ENCODE measurements at regions not wholly inside any gene's neighbourhood (a gene's known extent, or its start where the extent isn't known, plus 50 kb on each side); places are given as distances from the start of the nearest gene placed in this dataset.

- Histone ChIP-seq H3K4me1 (ENCODE audit: low read length) (no peaks in the 10 kb centered on the region), H3F3A (ENCODE audit: insufficient read depth, low read length) (no peaks in the 10 kb centered on the region), H3K9me3 (replicated peaks; ENCODE audit: insufficient read depth, low read length) (no peaks in the 10 kb centered on the region), H3K36me3 (replicated peaks; ENCODE audit: insufficient read depth, low read length) (no peaks in the 10 kb centered on the region), H3K9me2 (replicated peaks; ENCODE audit: insufficient read depth, low read length) (no peaks in the 10 kb centered on the region), H3K9ac (ENCODE audit: low read length) (no peak overlapping the region), H3K27ac (ENCODE audit: low read length) (no peak overlapping the region), H3K4me2 (ENCODE audit: low read depth, low read length) (no peak overlapping the region), H4K20me1 (ENCODE audit: insufficient read depth, low read length) (no peaks in the 10 kb centered on the region), H3K27me3 (replicated peaks; ENCODE audit: insufficient read depth, low read length) (no peaks in the 10 kb centered on the region), H2AFZ (ENCODE audit: low read length) (no peak overlapping the region), H3K79me2 (ENCODE audit: low read length) (no peaks in the 10 kb centered on the region), H3K4me3 (ENCODE audit: low read length) (no peak overlapping the region)
- no peak for TF ChIP-seq EZH2phosphoT487 (IDR thresholded peaks at IDR 0.05; ENCODE audit: low read length)
- TF ChIP-seq EZH2 (optimal IDR thresholded peaks at IDR 0.05; ENCODE audit: low read depth, low read length): no peak
- TF ChIP-seq CTCF (IDR thresholded peaks at IDR 0.05; ENCODE audit: low read length): no peak
- DNase-seq: no peak
Observed at GRCh38 chr9:81529556-81530193, 159.7 kb downstream of the TLE1 start.

- no peak overlapping the region for H3K27ac ChIP-seq (ENCODE audit: low read length)
- no peak overlapping the region for H3K9ac ChIP-seq (ENCODE audit: low read length)
- H3K4me1 ChIP-seq (ENCODE audit: low read length): no peaks in the 10 kb centered on the region
- H4K20me1 ChIP-seq (ENCODE audit: insufficient read depth, low read length): no peaks in the 10 kb centered on the region
- H3F3A ChIP-seq (ENCODE audit: insufficient read depth, low read length): no peaks in the 10 kb centered on the region
- H3K9me3 ChIP-seq (replicated peaks; ENCODE audit: insufficient read depth, low read length): no peaks in the 10 kb centered on the region
- no peak overlapping the region for H3K4me3 ChIP-seq (ENCODE audit: low read length)
- no peak overlapping the region for H2AFZ ChIP-seq (ENCODE audit: low read length)
- H3K36me3 ChIP-seq (replicated peaks; ENCODE audit: insufficient read depth, low read length): no peaks in the 10 kb centered on the region
- TF ChIP-seq EZH2 (optimal IDR thresholded peaks at IDR 0.05; ENCODE audit: low read depth, low read length) (no peak), CTCF (IDR thresholded peaks at IDR 0.05; ENCODE audit: low read length) (no peak), EZH2phosphoT487 (IDR thresholded peaks at IDR 0.05; ENCODE audit: low read length) (no peak)
- no peak for DNase-seq
- no peaks in the 10 kb centered on the region for H3K9me2 ChIP-seq (replicated peaks; ENCODE audit: insufficient read depth, low read length)
- no peaks in the 10 kb centered on the region for H3K27me3 ChIP-seq (replicated peaks; ENCODE audit: insufficient read depth, low read length)
- H3K4me2 ChIP-seq (ENCODE audit: low read depth, low read length): no peak overlapping the region
- no peaks in the 10 kb centered on the region for H3K79me2 ChIP-seq (ENCODE audit: low read length)
Observed at GRCh38 chr9:81526587-81526986, 162.8 kb downstream of the TLE1 start.

- Histone ChIP-seq H4K20me1 (ENCODE audit: insufficient read depth, low read length) (no peaks in the 10 kb centered on the region), H2AFZ (ENCODE audit: low read length) (no peak overlapping the region), H3K27ac (ENCODE audit: low read length) (no peak overlapping the region), H3F3A (ENCODE audit: insufficient read depth, low read length) (no peaks in the 10 kb centered on the region), H3K9me3 (replicated peaks; ENCODE audit: insufficient read depth, low read length) (no peaks in the 10 kb centered on the region), H3K4me2 (ENCODE audit: low read depth, low read length) (no peak overlapping the region), H3K79me2 (ENCODE audit: low read length) (no peaks in the 10 kb centered on the region), H3K36me3 (replicated peaks; ENCODE audit: insufficient read depth, low read length) (no peaks in the 10 kb centered on the region), H3K4me3 (ENCODE audit: low read length) (no peak overlapping the region), H3K9me2 (replicated peaks; ENCODE audit: insufficient read depth, low read length) (no peaks in the 10 kb centered on the region), H3K27me3 (replicated peaks; ENCODE audit: insufficient read depth, low read length) (no peaks in the 10 kb centered on the region), H3K4me1 (ENCODE audit: low read length) (no peaks in the 10 kb centered on the region), H3K9ac (ENCODE audit: low read length) (no peak overlapping the region)
- DNase-seq: peak; percentile 50
- TF ChIP-seq CTCF (IDR thresholded peaks at IDR 0.05; ENCODE audit: low read length): peak; percentile 44
- no peak for TF ChIP-seq EZH2 (optimal IDR thresholded peaks at IDR 0.05; ENCODE audit: low read depth, low read length)
- TF ChIP-seq EZH2phosphoT487 (IDR thresholded peaks at IDR 0.05; ENCODE audit: low read length): no peak
Observed at GRCh38 chr9:81522716-81523551, 166.4 kb downstream of the TLE1 start.
